K562 (cell line): ENCODE measurements at regions not wholly inside any gene's neighbourhood (a gene's known extent, or its start where the extent isn't known, plus 50 kb on each side); places are given as distances from the start of the nearest gene placed in this dataset.

Experiments used
- ATF2 ChIP-seq: sonication (generic); formaldehyde crosslinking; IDR thresholded peaks from 2 replicates; pipeline ENCODE4 v1.8.1; 2022; ENCODE audit warnings: missing genetic modification reagents
- BACH1 ChIP-seq: fragments of 200-800 bp; sonication (Bioruptor generic); IDR thresholded peaks from 2 replicates; pipeline ENCODE4 v1.6.1; 2016; ENCODE audit warnings: missing genetic modification characterization, missing compliant biosample characterization
- EGR1 ChIP-seq: fragments of 450-650 bp; conservative IDR thresholded peaks from 2 replicates; pipeline ENCODE4 v1.6.1; 2017; ENCODE audit warnings: mild to moderate bottlenecking
- KDM1A ChIP-seq, 2 experiments: fragments of 450-650 bp; IDR thresholded peaks; 2 replicates each; pipeline ENCODE4 v1.6.1; 2016; ENCODE audit warnings: mild to moderate bottlenecking in 2 of 2
- MXI1 ChIP-seq: IDR thresholded peaks from 2 replicates; pipeline ENCODE4 v1.6.1; 2011; ENCODE audit warnings: low read depth, mild to moderate bottlenecking, improper control_type of control experiment, low read length
- NFYB ChIP-seq: IDR thresholded peaks from 2 replicates; pipeline ENCODE4 v1.6.1; 2011; ENCODE audit warnings: mild to moderate bottlenecking, moderate library complexity; ENCODE audit not compliant: insufficient read length; ENCODE audit errors: extremely low read depth
- POLR2A ChIP-seq: fragments of 450-650 bp; conservative IDR thresholded peaks from 2 replicates; pipeline ENCODE4 v1.6.1; 2016
- POLR2AphosphoS5 ChIP-seq: IDR thresholded peaks from 2 replicates; pipeline ENCODE4 v1.6.1; 2011; ENCODE audit warnings: mild to moderate bottlenecking, low read depth, low read length, moderate library complexity; ENCODE audit not compliant: control insufficient read depth, insufficient read depth
- RCOR1 ChIP-seq, 2 experiments: IDR thresholded peaks; 2 replicates each; pipeline ENCODE4 v1.6.1; 2012; ENCODE audit warnings: low read depth in 2 of 2, low read length in 2 of 2, borderline replicate concordance in 1 of 2, improper control_type of control experiment in 1 of 2
- SMARCC2 ChIP-seq: fragments of 450-650 bp; IDR thresholded peaks from 2 replicates; pipeline ENCODE4 v1.6.1; 2017; ENCODE audit warnings: antibody characterized with exemption, moderate library complexity, mild to moderate bottlenecking, low read depth
- ZNF174 ChIP-seq: fragments of 250-450 bp; sonication (Bioruptor Pico); IDR thresholded peaks from 2 replicates; pipeline ENCODE4 v1.4.0; 2020; ENCODE audit warnings: mild to moderate bottlenecking
- ZNF668 ChIP-seq: fragments of 250-450 bp; sonication (Bioruptor Pico); IDR thresholded peaks from 2 replicates; pipeline ENCODE4 v1.8.0; 2022; ENCODE audit warnings: mild to moderate bottlenecking, inconsistent platforms
- TF ChIP-seq, protein P1 (sequence below), 3 experiments: IDR thresholded peaks in 2 of 3; conservative IDR thresholded peaks in 1 of 3; 2 replicates each; pipeline ENCODE4 v1.5.1; 2011 to 2012; ENCODE audit warnings: low read length in 3 of 3, mild to moderate bottlenecking in 3 of 3, control low read depth in 2 of 3, improper control_type of control experiment in 1 of 3, inconsistent platforms in 1 of 3, low read depth in 1 of 3, mixed read lengths in 1 of 3, moderate library complexity in 1 of 3; ENCODE audit not compliant: insufficient read depth in 2 of 3
- TF ChIP-seq, protein P2 (sequence below): sonication (generic); formaldehyde crosslinking; IDR thresholded peaks from 2 replicates; pipeline ENCODE4 v1.8.0; 2023; ENCODE audit warnings: mild to moderate bottlenecking, missing genetic modification reagents

GRCh38 chr10:62684911-62685310, 119.6 kb upstream of the ADO start:
- TF ChIP-seq, protein P1, sequence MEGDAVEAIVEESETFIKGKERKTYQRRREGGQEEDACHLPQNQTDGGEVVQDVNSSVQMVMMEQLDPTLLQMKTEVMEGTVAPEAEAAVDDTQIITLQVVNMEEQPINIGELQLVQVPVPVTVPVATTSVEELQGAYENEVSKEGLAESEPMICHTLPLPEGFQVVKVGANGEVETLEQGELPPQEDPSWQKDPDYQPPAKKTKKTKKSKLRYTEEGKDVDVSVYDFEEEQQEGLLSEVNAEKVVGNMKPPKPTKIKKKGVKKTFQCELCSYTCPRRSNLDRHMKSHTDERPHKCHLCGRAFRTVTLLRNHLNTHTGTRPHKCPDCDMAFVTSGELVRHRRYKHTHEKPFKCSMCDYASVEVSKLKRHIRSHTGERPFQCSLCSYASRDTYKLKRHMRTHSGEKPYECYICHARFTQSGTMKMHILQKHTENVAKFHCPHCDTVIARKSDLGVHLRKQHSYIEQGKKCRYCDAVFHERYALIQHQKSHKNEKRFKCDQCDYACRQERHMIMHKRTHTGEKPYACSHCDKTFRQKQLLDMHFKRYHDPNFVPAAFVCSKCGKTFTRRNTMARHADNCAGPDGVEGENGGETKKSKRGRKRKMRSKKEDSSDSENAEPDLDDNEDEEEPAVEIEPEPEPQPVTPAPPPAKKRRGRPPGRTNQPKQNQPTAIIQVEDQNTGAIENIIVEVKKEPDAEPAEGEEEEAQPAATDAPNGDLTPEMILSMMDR (IDR thresholded peaks at IDR 0.05 in 2 of 3, conservative IDR thresholded peaks at IDR 0.05 in 1 of 3; ENCODE audit: insufficient read depth in 2 of 3, low read depth in 1 of 3, low read length in 3 of 3) = no peak
- TF ChIP-seq, protein P2, sequence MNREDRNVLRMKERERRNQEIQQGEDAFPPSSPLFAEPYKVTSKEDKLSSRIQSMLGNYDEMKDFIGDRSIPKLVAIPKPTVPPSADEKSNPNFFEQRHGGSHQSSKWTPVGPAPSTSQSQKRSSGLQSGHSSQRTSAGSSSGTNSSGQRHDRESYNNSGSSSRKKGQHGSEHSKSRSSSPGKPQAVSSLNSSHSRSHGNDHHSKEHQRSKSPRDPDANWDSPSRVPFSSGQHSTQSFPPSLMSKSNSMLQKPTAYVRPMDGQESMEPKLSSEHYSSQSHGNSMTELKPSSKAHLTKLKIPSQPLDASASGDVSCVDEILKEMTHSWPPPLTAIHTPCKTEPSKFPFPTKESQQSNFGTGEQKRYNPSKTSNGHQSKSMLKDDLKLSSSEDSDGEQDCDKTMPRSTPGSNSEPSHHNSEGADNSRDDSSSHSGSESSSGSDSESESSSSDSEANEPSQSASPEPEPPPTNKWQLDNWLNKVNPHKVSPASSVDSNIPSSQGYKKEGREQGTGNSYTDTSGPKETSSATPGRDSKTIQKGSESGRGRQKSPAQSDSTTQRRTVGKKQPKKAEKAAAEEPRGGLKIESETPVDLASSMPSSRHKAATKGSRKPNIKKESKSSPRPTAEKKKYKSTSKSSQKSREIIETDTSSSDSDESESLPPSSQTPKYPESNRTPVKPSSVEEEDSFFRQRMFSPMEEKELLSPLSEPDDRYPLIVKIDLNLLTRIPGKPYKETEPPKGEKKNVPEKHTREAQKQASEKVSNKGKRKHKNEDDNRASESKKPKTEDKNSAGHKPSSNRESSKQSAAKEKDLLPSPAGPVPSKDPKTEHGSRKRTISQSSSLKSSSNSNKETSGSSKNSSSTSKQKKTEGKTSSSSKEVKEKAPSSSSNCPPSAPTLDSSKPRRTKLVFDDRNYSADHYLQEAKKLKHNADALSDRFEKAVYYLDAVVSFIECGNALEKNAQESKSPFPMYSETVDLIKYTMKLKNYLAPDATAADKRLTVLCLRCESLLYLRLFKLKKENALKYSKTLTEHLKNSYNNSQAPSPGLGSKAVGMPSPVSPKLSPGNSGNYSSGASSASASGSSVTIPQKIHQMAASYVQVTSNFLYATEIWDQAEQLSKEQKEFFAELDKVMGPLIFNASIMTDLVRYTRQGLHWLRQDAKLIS = no peak
- TF ChIP-seq POLR2AphosphoS5 (no peak), POLR2A (no peak), NFYB (no peak), SMARCC2 (no peak), EGR1 (no peak; the same call in 1 of the 2 replicates), BACH1 (tag) (no peak), ATF2 (CRISPR knock-in tag) (no peak), ZNF668 (CRISPR knock-in tag) (no peak), KDM1A (IDR thresholded peaks at IDR 0.05) (no peak), RCOR1 (IDR thresholded peaks at IDR 0.05; ENCODE audit: borderline replicate concordance in 1 of 2, low read depth in 2 of 2, low read length in 2 of 2) (no peak), MXI1 (no peak), ZNF174 (CRISPR knock-in tag) (no peak)
